K562 (cell line): ENCODE measurements at regions not wholly inside any gene's neighbourhood (a gene's known extent, or its start where the extent isn't known, plus 50 kb on each side); places are given as distances from the start of the nearest gene placed in this dataset.

Experiments
- CBX5 ChIP-seq: IDR thresholded peaks from 2 replicates; pipeline ENCODE4 v1.6.1; 2014; ENCODE audit warnings: low read depth, borderline replicate concordance
- CTCF ChIP-seq, 3 experiments: IDR thresholded peaks in 2 of 3; conservative IDR thresholded peaks in 1 of 3; 2 replicates each; pipeline ENCODE4 v1.5.1; 2011 to 2012; ENCODE audit warnings: low read length in 3 of 3, mild to moderate bottlenecking in 3 of 3, control low read depth in 2 of 3, improper control_type of control experiment in 1 of 3, inconsistent platforms in 1 of 3, low read depth in 1 of 3, mixed read lengths in 1 of 3, moderate library complexity in 1 of 3; ENCODE audit not compliant: insufficient read depth in 2 of 3
- CXXC5 ChIP-seq: fragments of 250-450 bp; sonication (Bioruptor Pico); IDR thresholded peaks from 2 replicates; pipeline ENCODE4 v1.8.0; 2022; ENCODE audit warnings: inconsistent platforms, mild to moderate bottlenecking, moderate library complexity
- EP300 ChIP-seq: IDR thresholded peaks from 2 replicates; pipeline ENCODE4 v1.6.1; 2012; ENCODE audit warnings: low read length, improper control_type of control experiment
- EZH2 ChIP-seq: IDR thresholded peaks from 2 replicates; pipeline ENCODE4 v1.6.1; 2012; ENCODE audit warnings: low read depth, mild to moderate bottlenecking, inconsistent platforms, low read length, borderline replicate concordance
- FOXJ2 ChIP-seq: fragments of 200-800 bp; sonication (Bioruptor generic); IDR thresholded peaks from 2 replicates; pipeline ENCODE4 v1.6.1; 2016; ENCODE audit warnings: missing genetic modification characterization, missing compliant biosample characterization
- POLR2A ChIP-seq: fragments of 450-650 bp; conservative IDR thresholded peaks from 2 replicates; pipeline ENCODE4 v1.6.1; 2016
- SMC3 ChIP-seq: conservative IDR thresholded peaks from 2 replicates; pipeline ENCODE4 v1.6.1; 2011; ENCODE audit warnings: low read depth, low read length, improper control_type of control experiment; ENCODE audit not compliant: insufficient read depth
- SREBF1 ChIP-seq: fragments of 150-350 bp; IDR thresholded peaks from 2 replicates; pipeline ENCODE4 v1.6.1; 2014; ENCODE audit warnings: antibody characterized with exemption, low read depth, low read length, borderline replicate concordance
- U2AF1 ChIP-seq: fragments of 200-400 bp; formaldehyde crosslinking; optimal IDR thresholded peaks from 2 replicates; pipeline ENCODE3; 2017; ENCODE audit warnings: mild to moderate bottlenecking, low read depth, low read length, moderate library complexity
- ZKSCAN8 ChIP-seq: fragments of 200-800 bp; sonication (Bioruptor generic); IDR thresholded peaks from 2 replicates; pipeline ENCODE4 v1.6.1; 2016; ENCODE audit warnings: missing genetic modification characterization, missing compliant biosample characterization
- TF ChIP-seq, protein P1 (sequence below): sonication (generic); formaldehyde crosslinking; IDR thresholded peaks from 2 replicates; pipeline ENCODE4 v1.9.0; 2022; ENCODE audit warnings: mild to moderate bottlenecking, missing genetic modification reagents
- TF ChIP-seq, protein P2 (sequence below), 2 experiments: fragments of 250-450 bp in 1 of 2; fragments of 450-650 bp in 1 of 2; sonication (Bioruptor Pico) in 1 of 2; IDR thresholded peaks; 2 replicates each; pipeline versions ENCODE4 v1.6.1 to v1.8.0; 2016 to 2021; ENCODE audit warnings: mild to moderate bottlenecking in 2 of 2, moderate library complexity in 2 of 2, missing compliant biosample characterization in 1 of 2, missing genetic modification characterization in 1 of 2

DNA sequence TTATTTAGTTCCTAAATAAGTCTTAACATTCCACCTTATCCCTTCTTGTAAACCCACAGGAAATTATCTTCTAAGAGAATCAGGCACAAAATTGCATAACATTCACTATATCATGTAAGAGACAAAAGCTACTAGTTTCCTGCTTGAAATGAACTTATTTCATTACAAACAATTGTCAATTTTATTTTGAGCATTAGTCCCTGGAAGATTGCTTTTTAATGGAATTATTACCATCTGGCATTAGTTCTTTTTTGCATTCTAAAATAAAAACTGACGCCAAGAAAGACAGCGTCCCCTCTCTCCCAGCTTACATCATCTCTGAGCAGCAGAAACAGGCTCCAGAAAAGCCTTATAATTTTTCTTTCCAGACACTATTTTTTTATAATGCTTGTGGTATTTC lies 121.8 kb downstream of the NOC3L start:
- TF ChIP-seq, protein P1, sequence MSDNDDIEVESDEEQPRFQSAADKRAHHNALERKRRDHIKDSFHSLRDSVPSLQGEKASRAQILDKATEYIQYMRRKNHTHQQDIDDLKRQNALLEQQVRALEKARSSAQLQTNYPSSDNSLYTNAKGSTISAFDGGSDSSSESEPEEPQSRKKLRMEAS (CRISPR knock-in tag) = no peak
- TF ChIP-seq SMC3 (no peak), U2AF1 (no peak), CBX5 (no peak), CTCF (IDR thresholded peaks at IDR 0.05 in 2 of 3, conservative IDR thresholded peaks at IDR 0.05 in 1 of 3; ENCODE audit: insufficient read depth in 2 of 3, low read depth in 1 of 3, low read length in 3 of 3) (no peak), SREBF1 (no peak), EP300 (no peak), EZH2 (no peak), ZKSCAN8 (CRISPR knock-in tag) (no peak), CXXC5 (CRISPR knock-in tag) (no peak), FOXJ2 (no peak), POLR2A (no peak)
- TF ChIP-seq, protein P2, sequence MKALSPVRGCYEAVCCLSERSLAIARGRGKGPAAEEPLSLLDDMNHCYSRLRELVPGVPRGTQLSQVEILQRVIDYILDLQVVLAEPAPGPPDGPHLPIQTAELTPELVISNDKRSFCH (CRISPR knock-in tag; IDR thresholded peaks at IDR 0.05) = no peak
- TF ChIP-seq, protein P2 (tag; IDR thresholded peaks at IDR 0.05) = no peak
